Tibial nerve (tissue), 4 donors: ENCODE measurements at regions not wholly inside any gene's neighbourhood (a gene's known extent, or its start where the extent isn't known, plus 50 kb on each side); places are given as distances from the start of the nearest gene placed in this dataset.

Source experiments
- EP300 ChIP-seq, 2 donors: sonication (generic); formaldehyde crosslinking; IDR thresholded peaks; one replicate each; pipeline ENCODE4 v1.6.1; 2017; ENCODE audit warnings: antibody characterized with exemption in 2 of 2, mild to moderate bottlenecking in 1 of 2
- POLR2A ChIP-seq, 2 donors: fragments of 450-650 bp; IDR thresholded peaks; one replicate each; pipeline ENCODE4 v1.6.1; 2017; ENCODE audit warnings: antibody characterized with exemption in 2 of 2, mild to moderate bottlenecking in 2 of 2, moderate library complexity in 2 of 2
- TF ChIP-seq, protein P1 (sequence below), 5 experiments: fragments of 200-600 bp in 3 of 5; fragments of 450-650 bp in 2 of 5; sonication (generic) in 3 of 5; IDR thresholded peaks; one replicate each; pipeline ENCODE4 v1.5.1; 2016 to 2019; ENCODE audit warnings: antibody characterized with exemption in 5 of 5, mild to moderate bottlenecking in 3 of 5, moderate library complexity in 2 of 5

DNA sequence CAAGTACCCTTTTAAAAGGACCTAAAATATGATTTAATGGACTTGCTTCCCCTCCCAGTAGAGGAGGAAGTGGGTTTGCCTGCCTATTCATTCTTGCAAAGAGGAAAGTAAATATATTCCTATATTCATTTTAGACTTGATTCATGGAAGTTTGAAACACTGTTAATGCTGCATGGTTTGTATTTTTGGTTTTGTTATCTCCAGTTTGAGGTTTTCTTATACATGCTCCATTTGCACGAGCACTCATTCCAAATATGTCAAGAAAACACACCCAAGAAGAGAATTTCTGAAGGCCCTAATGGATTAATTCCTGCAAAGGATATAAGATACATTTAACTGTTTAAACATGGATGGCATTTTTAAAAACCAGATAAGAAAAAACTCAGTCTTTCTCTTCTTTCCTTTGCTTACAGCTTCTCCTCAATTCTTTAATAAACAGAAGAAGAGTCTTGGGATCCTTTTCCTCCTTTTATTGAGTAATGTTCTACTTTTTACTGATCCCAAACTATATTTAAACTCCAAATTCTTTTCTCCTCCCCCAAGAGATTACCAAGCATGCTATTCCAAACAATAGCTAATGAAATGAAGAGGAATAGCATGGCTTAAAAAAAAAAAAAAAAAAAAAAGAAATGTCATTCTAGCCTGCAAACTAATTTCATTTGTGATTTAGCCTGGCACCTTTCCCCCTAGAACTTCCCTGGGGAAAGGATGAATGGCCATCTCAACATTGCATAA is 54.6 kb upstream of the LDB2 start:
- TF ChIP-seq, protein P1, sequence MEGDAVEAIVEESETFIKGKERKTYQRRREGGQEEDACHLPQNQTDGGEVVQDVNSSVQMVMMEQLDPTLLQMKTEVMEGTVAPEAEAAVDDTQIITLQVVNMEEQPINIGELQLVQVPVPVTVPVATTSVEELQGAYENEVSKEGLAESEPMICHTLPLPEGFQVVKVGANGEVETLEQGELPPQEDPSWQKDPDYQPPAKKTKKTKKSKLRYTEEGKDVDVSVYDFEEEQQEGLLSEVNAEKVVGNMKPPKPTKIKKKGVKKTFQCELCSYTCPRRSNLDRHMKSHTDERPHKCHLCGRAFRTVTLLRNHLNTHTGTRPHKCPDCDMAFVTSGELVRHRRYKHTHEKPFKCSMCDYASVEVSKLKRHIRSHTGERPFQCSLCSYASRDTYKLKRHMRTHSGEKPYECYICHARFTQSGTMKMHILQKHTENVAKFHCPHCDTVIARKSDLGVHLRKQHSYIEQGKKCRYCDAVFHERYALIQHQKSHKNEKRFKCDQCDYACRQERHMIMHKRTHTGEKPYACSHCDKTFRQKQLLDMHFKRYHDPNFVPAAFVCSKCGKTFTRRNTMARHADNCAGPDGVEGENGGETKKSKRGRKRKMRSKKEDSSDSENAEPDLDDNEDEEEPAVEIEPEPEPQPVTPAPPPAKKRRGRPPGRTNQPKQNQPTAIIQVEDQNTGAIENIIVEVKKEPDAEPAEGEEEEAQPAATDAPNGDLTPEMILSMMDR (IDR thresholded peaks at IDR 0.05) = no peak
- no peak for TF ChIP-seq EP300 (IDR thresholded peaks at IDR 0.05)
- TF ChIP-seq POLR2A (IDR thresholded peaks at IDR 0.05) = no peak
